Uterus (tissue), 3 donors: ENCODE measurements at regions not wholly inside any gene's neighbourhood (a gene's known extent, or its start where the extent isn't known, plus 50 kb on each side); places are given as distances from the start of the nearest gene placed in this dataset. TPM values are rescaled to one million over a fixed set of nuclear protein-coding genes. Genes with fewer than 3 reads are reported as not detected.

Experiments used
- DNase-seq, 2 donors: peaks; one replicate each; pipeline ENCODE4 v3.0.0-alpha.2; 2019 to 2020
- H3K27ac ChIP-seq, 2 donors: fragments of 200-600 bp; sonication (generic); 1 replicate in 1 of 2; 2 replicates in 1 of 2; pipeline ENCODE4 v1.5.1; 2016 to 2018
- H3K27me3 ChIP-seq, 2 donors: fragments of 200-600 bp; sonication (generic); one replicate each; pipeline ENCODE4 v1.5.1; 2018 to 2019; ENCODE audit warnings: control low read depth in 1 of 2
- H3K36me3 ChIP-seq, 2 donors: fragments of 200-600 bp; sonication (generic); one replicate each; pipeline ENCODE4 v1.5.1; 2019; ENCODE audit warnings: control low read depth in 1 of 2
- H3K4me1 ChIP-seq, 2 donors: fragments of 200-600 bp; sonication (generic); one replicate each; pipeline ENCODE4 v1.5.1; 2018 to 2019; ENCODE audit warnings: control low read depth in 1 of 2
- H3K4me3 ChIP-seq, 2 donors: fragments of 200-600 bp; sonication (generic); 1 replicate in 1 of 2; 2 replicates in 1 of 2; pipeline ENCODE4 v1.5.1; 2018 to 2019; ENCODE audit warnings: mild to moderate bottlenecking in 1 of 2
- H3K9me3 ChIP-seq, 2 donors: fragments of 200-600 bp; sonication (generic); one replicate each; pipeline ENCODE4 v1.5.1; 2019; ENCODE audit warnings: control low read depth in 1 of 2
- CTCF ChIP-seq, 4 experiments: fragments of 200-600 bp in 2 of 4; fragments of 450-650 bp in 2 of 4; sonication (generic) in 2 of 4; IDR thresholded peaks; one replicate each; pipeline ENCODE4 v1.5.1; 2016 to 2019; ENCODE audit warnings: antibody characterized with exemption in 4 of 4, mild to moderate bottlenecking in 2 of 4, moderate library complexity in 1 of 4
- POLR2A ChIP-seq, 2 donors: fragments of 450-650 bp; IDR thresholded peaks; one replicate each; pipeline ENCODE4 v1.6.1; 2016; ENCODE audit warnings: antibody characterized with exemption in 2 of 2, mild to moderate bottlenecking in 1 of 2, moderate library complexity in 1 of 2
- intact Hi-C: fragments of 100-400 bp; cut with DNase I; formaldehyde crosslinking; loops from one replicate; pipeline ENCODE4 v1.15.1; 2023; ENCODE audit warnings: low total_unique reads
- small RNA-seq: library from RNA; depleted of rRNA; stranded (forward); fragments of <200 nt; gene quantifications from one replicate; pipeline ENCODE3, GENCODE V24; 2016
- donor health status: DM: yes; HTN: yes; CAD: no.

- H3K4me3 ChIP-seq = no peak overlapping the region
- H3K4me1 ChIP-seq = no peaks in the 10 kb centered on the region
- no peaks in the 10 kb centered on the region for H3K9me3 ChIP-seq
- TF ChIP-seq CTCF (IDR thresholded peaks at IDR 0.05) = no peak
- TF ChIP-seq POLR2A (IDR thresholded peaks at IDR 0.05) = no peak
- no peak for DNase-seq
- intact Hi-C loops = no loop called here
- no peaks in the 10 kb centered on the region for H3K27me3 ChIP-seq
- H3K36me3 ChIP-seq = no peaks in the 10 kb centered on the region
- H3K27ac ChIP-seq = no peak overlapping the region
Observed at GRCh38 chr4:98711526-98711925, 53.1 kb upstream of the TSPAN5 start.

DNA sequence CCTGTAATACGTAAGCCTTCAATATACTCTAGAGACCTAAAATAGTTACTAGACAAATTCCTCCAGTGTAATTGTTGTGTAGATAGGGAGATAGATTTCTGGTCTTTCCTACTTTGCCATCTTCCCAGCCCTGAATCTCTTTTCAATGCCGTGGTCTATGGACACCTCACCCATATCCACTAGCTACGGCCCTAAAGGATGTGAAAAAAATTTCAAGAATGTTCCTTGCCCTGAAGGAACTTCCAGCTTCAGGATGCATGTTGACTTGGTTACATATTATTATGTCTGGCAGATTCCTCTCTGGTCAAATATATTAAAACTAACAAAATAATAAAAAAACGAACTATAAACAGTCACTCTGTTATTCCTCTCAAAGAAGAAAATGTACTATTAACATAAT, 52.4 kb upstream of the TSPAN5 start:
- no peaks in the 10 kb centered on the region for H3K27me3 ChIP-seq
- no peak overlapping the region for H3K4me3 ChIP-seq
- no peaks in the 10 kb centered on the region for H3K36me3 ChIP-seq
- DNase-seq = no peak
- H3K27ac ChIP-seq = no peak overlapping the region
- no peak for TF ChIP-seq POLR2A (IDR thresholded peaks at IDR 0.05)
- no peak for TF ChIP-seq CTCF (IDR thresholded peaks at IDR 0.05)
- no peaks in the 10 kb centered on the region for H3K4me1 ChIP-seq
- no peaks in the 10 kb centered on the region for H3K9me3 ChIP-seq
- intact Hi-C loops = no loop called here

Small RNA genes in the stretch of these regions (small RNA-seq; reads per million reads assigned to genes)
- gene AC114811.1 = not detected
